Suprapubic skin (tissue), 4 donors: ENCODE measurements at regions not wholly inside any gene's neighbourhood (a gene's known extent, or its start where the extent isn't known, plus 50 kb on each side); places are given as distances from the start of the nearest gene placed in this dataset.

Experiments
- DNase-seq, 2 donors: peaks; one replicate each; pipeline ENCODE4 v3.0.0-alpha.2; 2019; ENCODE audit warnings: low spot score in 2 of 2
- H3K27ac ChIP-seq: fragments of 200-600 bp; sonication (generic); one replicate; pipeline ENCODE4 v1.5.1; 2019
- H3K27me3 ChIP-seq: fragments of 200-600 bp; sonication (generic); one replicate; pipeline ENCODE4 v1.5.1; 2019
- H3K36me3 ChIP-seq: fragments of 200-600 bp; sonication (generic); one replicate; pipeline ENCODE4 v1.5.1; 2019
- H3K4me1 ChIP-seq: fragments of 200-600 bp; sonication (generic); one replicate; pipeline ENCODE4 v1.5.1; 2019
- H3K4me3 ChIP-seq: fragments of 200-600 bp; sonication (generic); one replicate; pipeline ENCODE4 v1.5.1; 2019; ENCODE audit warnings: mild to moderate bottlenecking
- H3K9me3 ChIP-seq: fragments of 200-600 bp; sonication (generic); one replicate; pipeline ENCODE4 v1.5.1; 2019
- CTCF ChIP-seq, 2 donors: fragments of 200-600 bp in 1 of 2; fragments of 450-650 bp in 1 of 2; sonication (generic) in 1 of 2; IDR thresholded peaks; one replicate each; pipeline ENCODE4 v1.5.1; 2016 to 2019; ENCODE audit warnings: antibody characterized with exemption in 2 of 2, mild to moderate bottlenecking in 1 of 2, moderate library complexity in 1 of 2
- EP300 ChIP-seq: sonication (generic); formaldehyde crosslinking; IDR thresholded peaks from one replicate; pipeline ENCODE4 v1.6.1; 2017; ENCODE audit warnings: antibody characterized with exemption
- POLR2A ChIP-seq, 2 donors: fragments of 450-650 bp; IDR thresholded peaks; one replicate each; pipeline ENCODE4 v1.6.1; 2017; ENCODE audit warnings: antibody characterized with exemption in 2 of 2, mild to moderate bottlenecking in 2 of 2, moderate library complexity in 2 of 2
- POLR2AphosphoS5 ChIP-seq, 3 donors: sonication (generic); formaldehyde crosslinking; IDR thresholded peaks; one replicate each; pipeline ENCODE4 v1.6.1; 2017; ENCODE audit warnings: antibody characterized with exemption in 3 of 3
- WGBS: methylation state at CpG from one replicate; pipeline ENCODE4 v1.1.5; 2018; 5-methylcytosine and 5-hydroxymethylcytosine counted together

GRCh38 chr2:15812187-15812780 lies 128.1 kb upstream of the MYCN start:
- Histone ChIP-seq H3K9me3 (no peaks in the 10 kb centered on the region), H3K36me3 (no peaks in the 10 kb centered on the region), H3K4me1 (no peaks in the 10 kb centered on the region), H3K4me3 (no peak overlapping the region), H3K27me3 (no peaks in the 10 kb centered on the region), H3K27ac (no peak overlapping the region)
- no peak for DNase-seq
- 69% methylated on average over 10 of the region's 10 CpGs for WGBS
- TF ChIP-seq EP300: no peak

GRCh38 chr2:15813481-15814266 lies 126.7 kb upstream of the MYCN start:
- H3K9me3 ChIP-seq: no peaks in the 10 kb centered on the region
- WGBS: 89% methylated on average over 7 of the region's 7 CpGs
- peaks cover 5% of the 10 kb centered on the region for H3K27me3 ChIP-seq
- no peaks in the 10 kb centered on the region for H3K4me1 ChIP-seq
- no peaks in the 10 kb centered on the region for H3K36me3 ChIP-seq
- no peak overlapping the region for H3K27ac ChIP-seq
- no peak for DNase-seq
- TF ChIP-seq CTCF (IDR thresholded peaks at IDR 0.05): no peak
- TF ChIP-seq POLR2AphosphoS5 (IDR thresholded peaks at IDR 0.05): no peak
- no peak for TF ChIP-seq EP300
- TF ChIP-seq POLR2A (IDR thresholded peaks at IDR 0.05): no peak
- no peak overlapping the region for H3K4me3 ChIP-seq

GRCh38 chr2:15814403-15814802 lies 125.9 kb upstream of the MYCN start:
- H3K4me3 ChIP-seq: no peak overlapping the region
- 68% methylated on average over 6 of the region's 8 CpGs for WGBS
- H3K9me3 ChIP-seq: no peaks in the 10 kb centered on the region
- H3K27me3 ChIP-seq: peaks cover 5% of the 10 kb centered on the region
- DNase-seq: no peak
- no peak for TF ChIP-seq EP300
- no peak for TF ChIP-seq CTCF (IDR thresholded peaks at IDR 0.05)
- no peak for TF ChIP-seq POLR2AphosphoS5 (IDR thresholded peaks at IDR 0.05)
- no peak for TF ChIP-seq POLR2A (IDR thresholded peaks at IDR 0.05)
- no peak overlapping the region for H3K27ac ChIP-seq
- no peaks in the 10 kb centered on the region for H3K4me1 ChIP-seq
- no peaks in the 10 kb centered on the region for H3K36me3 ChIP-seq

- Histone ChIP-seq H3K27ac (no peak overlapping the region), H3K27me3 (peaks cover 5% of the 10 kb centered on the region), H3K36me3 (no peaks in the 10 kb centered on the region), H3K9me3 (no peaks in the 10 kb centered on the region), H3K4me1 (no peaks in the 10 kb centered on the region), H3K4me3 (no peak overlapping the region)
- no peak for DNase-seq
- TF ChIP-seq CTCF (IDR thresholded peaks at IDR 0.05): no peak
- TF ChIP-seq POLR2AphosphoS5 (IDR thresholded peaks at IDR 0.05): no peak
- TF ChIP-seq EP300: no peak
- no peak for TF ChIP-seq POLR2A (IDR thresholded peaks at IDR 0.05)
- WGBS: 66% methylated on average over 6 of the region's 6 CpGs
Measured at GRCh38 chr2:15814946-15815345, 125.4 kb upstream of the MYCN start.

GRCh38 chr2:15816226-15816625 lies 124.1 kb upstream of the MYCN start:
- Histone ChIP-seq H3K4me1 (no peaks in the 10 kb centered on the region), H3K4me3 (no peak overlapping the region), H3K27ac (no peak overlapping the region), H3K27me3 (peaks cover 5% of the 10 kb centered on the region), H3K9me3 (no peaks in the 10 kb centered on the region), H3K36me3 (no peaks in the 10 kb centered on the region)
- no peak for DNase-seq
- TF ChIP-seq POLR2A (IDR thresholded peaks at IDR 0.05) (no peak), POLR2AphosphoS5 (IDR thresholded peaks at IDR 0.05) (no peak), CTCF (IDR thresholded peaks at IDR 0.05) (no peak), EP300 (no peak)
- WGBS: 92% methylated on average over 3 of the region's 3 CpGs
